Nephron progenitor cell (in vitro differentiated cells): ENCODE measurements at regions not wholly inside any gene's neighbourhood (a gene's known extent, or its start where the extent isn't known, plus 50 kb on each side); places are given as distances from the start of the nearest gene placed in this dataset.

Experiments
- DNase-seq: peaks from one replicate; pipeline ENCODE4 v3.0.0; 2021
- H3K27ac Mint-ChIP-seq: 2 replicates; pipeline ENCODE4 v1.8.0; 2021; ENCODE audit warnings: mild to moderate bottlenecking, moderate library complexity, mixed read lengths
- H3K27me3 Mint-ChIP-seq: 2 replicates; pipeline ENCODE4 v1.8.0; 2021; ENCODE audit warnings: mild to moderate bottlenecking, low read depth, mixed read lengths; ENCODE audit not compliant: poor library complexity
- H3K36me3 Mint-ChIP-seq: 2 replicates; pipeline ENCODE4 v1.8.0; 2021; ENCODE audit warnings: low read depth, mixed read lengths
- H3K4me1 Mint-ChIP-seq: 2 replicates; pipeline ENCODE4 v1.8.0; 2021; ENCODE audit warnings: mixed read lengths
- H3K4me3 Mint-ChIP-seq: 2 replicates; pipeline ENCODE4 v1.8.0; 2021; ENCODE audit warnings: mild to moderate bottlenecking, moderate library complexity, mixed read lengths
- H3K9me3 Mint-ChIP-seq: 2 replicates; pipeline ENCODE4 v1.8.0; 2021; ENCODE audit warnings: mild to moderate bottlenecking, moderate library complexity, mixed read lengths
- TF ChIP-seq, protein P1 (sequence below): fragments of 200-600 bp; sonication (generic); IDR thresholded peaks from 2 replicates; pipeline ENCODE4 v1.5.0; 2021; ENCODE audit warnings: antibody characterized with exemption

DNA sequence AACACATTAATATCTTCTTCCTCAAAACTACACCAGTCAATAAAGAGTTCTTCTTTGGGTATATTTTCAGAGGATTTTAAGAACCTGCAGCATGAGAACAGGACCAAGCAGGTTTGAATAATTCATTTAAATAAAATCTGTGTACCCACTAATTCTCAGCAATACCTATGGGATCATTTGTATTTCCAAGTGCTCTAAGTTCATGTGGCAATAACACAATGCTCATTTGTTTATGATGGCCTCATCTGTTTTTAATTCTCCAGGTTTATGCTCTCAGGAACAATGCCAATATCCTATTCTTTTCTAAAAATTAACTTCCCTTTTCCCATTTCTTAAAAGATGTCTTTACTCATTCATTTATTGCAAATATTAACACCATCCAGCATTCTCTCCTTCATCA is 264.7 kb downstream of the METTL4 start:
- DNase-seq, result no peak
- Mint-ChIP-seq H3K9me3 (peaks cover 4% of the 10 kb centered on the region), H3K4me3 (no peak overlapping the region), H3K36me3 (no peaks in the 10 kb centered on the region), H3K27me3 (no peaks in the 10 kb centered on the region), H3K27ac (no peak overlapping the region), H3K4me1 (peaks cover 8% of the 10 kb centered on the region)
- TF ChIP-seq, protein P1, sequence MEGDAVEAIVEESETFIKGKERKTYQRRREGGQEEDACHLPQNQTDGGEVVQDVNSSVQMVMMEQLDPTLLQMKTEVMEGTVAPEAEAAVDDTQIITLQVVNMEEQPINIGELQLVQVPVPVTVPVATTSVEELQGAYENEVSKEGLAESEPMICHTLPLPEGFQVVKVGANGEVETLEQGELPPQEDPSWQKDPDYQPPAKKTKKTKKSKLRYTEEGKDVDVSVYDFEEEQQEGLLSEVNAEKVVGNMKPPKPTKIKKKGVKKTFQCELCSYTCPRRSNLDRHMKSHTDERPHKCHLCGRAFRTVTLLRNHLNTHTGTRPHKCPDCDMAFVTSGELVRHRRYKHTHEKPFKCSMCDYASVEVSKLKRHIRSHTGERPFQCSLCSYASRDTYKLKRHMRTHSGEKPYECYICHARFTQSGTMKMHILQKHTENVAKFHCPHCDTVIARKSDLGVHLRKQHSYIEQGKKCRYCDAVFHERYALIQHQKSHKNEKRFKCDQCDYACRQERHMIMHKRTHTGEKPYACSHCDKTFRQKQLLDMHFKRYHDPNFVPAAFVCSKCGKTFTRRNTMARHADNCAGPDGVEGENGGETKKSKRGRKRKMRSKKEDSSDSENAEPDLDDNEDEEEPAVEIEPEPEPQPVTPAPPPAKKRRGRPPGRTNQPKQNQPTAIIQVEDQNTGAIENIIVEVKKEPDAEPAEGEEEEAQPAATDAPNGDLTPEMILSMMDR, result no peak

DNA sequence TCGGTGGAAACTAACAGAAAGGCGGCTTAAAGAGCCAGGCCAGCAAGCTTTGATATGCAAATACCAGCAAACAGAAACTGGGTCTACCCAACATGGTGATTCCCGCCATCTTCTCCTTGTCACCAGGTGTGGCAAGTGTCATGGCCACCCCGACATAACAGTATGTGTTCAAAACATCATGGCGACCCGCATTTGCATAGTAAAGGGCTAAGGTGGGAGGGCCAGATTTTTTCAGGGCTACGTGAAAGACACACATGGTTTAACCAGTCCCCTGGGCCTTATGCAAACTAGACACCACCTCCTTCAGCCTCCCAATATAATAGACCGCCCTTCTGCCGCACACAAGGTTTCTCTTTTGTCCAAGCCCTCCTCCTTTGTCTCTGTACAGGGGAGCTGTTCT is 260.4 kb downstream of the METTL4 start:
- Mint-ChIP-seq H3K27me3 (no peaks in the 10 kb centered on the region), H3K9me3 (peaks cover 4% of the 10 kb centered on the region), H3K27ac (no peak overlapping the region), H3K36me3 (no peaks in the 10 kb centered on the region), H3K4me1 (peaks cover 11% of the 10 kb centered on the region), H3K4me3 (no peak overlapping the region)
- no peak for DNase-seq
- TF ChIP-seq, protein P1, result no peak

DNA sequence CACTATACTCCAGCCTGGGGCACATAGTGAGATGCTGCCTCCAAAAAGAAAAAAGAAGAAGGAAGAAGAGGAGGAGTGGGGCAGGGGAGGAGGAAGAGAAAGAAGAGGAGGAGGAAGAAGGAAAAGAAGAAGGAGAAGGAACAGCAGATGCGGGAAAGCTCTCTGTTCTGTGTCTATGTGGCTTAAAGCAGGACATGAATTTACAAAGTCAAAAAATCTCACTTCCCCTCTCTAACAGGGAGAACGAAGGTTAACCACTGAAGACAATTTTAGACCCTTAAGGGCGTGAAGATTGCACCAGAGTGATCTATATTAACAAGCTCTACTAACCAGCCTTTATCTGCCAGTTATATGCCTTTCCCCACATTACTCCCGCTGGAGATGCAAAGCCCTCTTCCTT is 258.9 kb downstream of the METTL4 start:
- H3K4me1 Mint-ChIP-seq, result peaks cover 26% of the 10 kb centered on the region
- peaks cover 4% of the 10 kb centered on the region for H3K9me3 Mint-ChIP-seq
- H3K27me3 Mint-ChIP-seq, result no peaks in the 10 kb centered on the region
- DNase-seq, result no peak
- H3K36me3 Mint-ChIP-seq, result no peaks in the 10 kb centered on the region
- no peak overlapping the region for H3K4me3 Mint-ChIP-seq
- TF ChIP-seq, protein P1, result no peak
- H3K27ac Mint-ChIP-seq, result no peak overlapping the region

DNA sequence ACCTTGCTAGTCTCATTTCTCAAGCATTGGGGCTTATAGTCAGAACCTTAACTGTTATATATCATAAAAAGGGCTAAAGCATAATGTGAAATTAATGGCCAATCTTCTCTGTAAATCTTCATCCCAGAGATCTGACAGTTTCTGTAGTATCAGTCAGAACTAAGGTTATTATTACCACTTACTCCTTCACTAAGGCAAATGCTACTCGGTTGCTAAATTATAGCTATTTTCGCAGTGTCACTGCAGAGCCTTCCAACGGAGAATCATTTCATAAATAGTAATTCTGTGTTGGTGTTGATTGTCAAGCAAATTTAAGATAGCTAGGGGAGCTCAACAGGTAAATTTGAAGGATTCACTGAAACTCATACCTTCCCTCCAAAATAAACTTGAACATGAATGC is 258.0 kb downstream of the METTL4 start:
- Mint-ChIP-seq H3K27ac (no peak overlapping the region), H3K27me3 (no peaks in the 10 kb centered on the region), H3K9me3 (peaks cover 4% of the 10 kb centered on the region), H3K4me3 (no peak overlapping the region), H3K36me3 (no peaks in the 10 kb centered on the region), H3K4me1 (peaks cover 26% of the 10 kb centered on the region)
- DNase-seq, result no peak
- TF ChIP-seq, protein P1, result no peak

DNA sequence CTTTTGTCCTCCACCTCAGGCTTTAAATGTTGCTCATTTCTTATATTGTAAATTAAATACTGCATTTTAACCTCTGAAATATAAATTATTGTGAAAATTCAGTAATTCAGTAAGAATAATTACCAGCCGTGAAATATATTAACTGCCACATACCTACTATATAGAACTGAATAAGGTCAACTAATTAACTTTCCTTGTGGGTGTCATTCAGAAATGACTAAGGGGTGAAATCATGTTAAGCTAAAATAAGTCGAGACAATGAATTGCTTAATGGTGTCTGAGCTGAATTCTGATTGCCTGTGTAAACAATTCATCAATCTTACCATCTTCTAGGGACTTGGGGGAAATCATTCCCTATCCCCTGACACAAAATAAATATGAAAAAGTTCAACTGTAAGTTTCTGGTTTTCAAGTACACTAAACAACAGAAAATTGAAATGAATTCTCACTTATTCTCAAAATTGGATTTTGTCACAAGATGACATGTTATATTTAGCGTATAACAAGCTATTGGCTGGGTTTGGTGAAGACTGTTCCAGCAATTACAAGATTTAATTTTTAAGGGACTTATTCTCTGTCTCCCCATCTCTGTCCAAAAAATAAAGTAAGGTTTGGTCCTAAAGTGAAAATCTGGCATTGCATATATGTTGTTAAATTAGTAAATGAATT is 255.1 kb downstream of the METTL4 start:
- H3K4me3 Mint-ChIP-seq, result no peak overlapping the region
- no peaks in the 10 kb centered on the region for H3K27me3 Mint-ChIP-seq
- no peak overlapping the region for H3K27ac Mint-ChIP-seq
- peaks cover 26% of the 10 kb centered on the region for H3K4me1 Mint-ChIP-seq
- no peaks in the 10 kb centered on the region for H3K36me3 Mint-ChIP-seq
- TF ChIP-seq, protein P1, result no peak
- DNase-seq, result no peak
- peaks cover 12% of the 10 kb centered on the region for H3K9me3 Mint-ChIP-seq
